ENCODE measurements at regions not wholly inside any gene's neighbourhood (a gene's known extent, or its start where the extent isn't known, plus 50 kb on each side); places are given as distances from the start of the nearest gene placed in this dataset.

- no peak for DNase-seq
These were observed 421.4 kb upstream of the B3GALT2 start for GRCh38 chr1:193607787-193608186.

- no peak for DNase-seq
These were observed 419.6 kb upstream of the B3GALT2 start for GRCh38 chr1:193606035-193606434.

GRCh38 chr1:193602705-193603104, 416.3 kb upstream of the B3GALT2 start:
- DNase-seq, result no peak

- no peak for DNase-seq
These were observed 406.9 kb upstream of the B3GALT2 start for GRCh38 chr1:193593147-193593885.

- DNase-seq, result no peak
These were observed 405.9 kb upstream of the B3GALT2 start for GRCh38 chr1:193592317-193592716.

- DNase-seq, result no peak
These were observed 403.7 kb upstream of the B3GALT2 start for GRCh38 chr1:193590102-193590501.

GRCh38 chr1:193589597-193590040, 403.2 kb upstream of the B3GALT2 start:
- no peak for DNase-seq

- DNase-seq, result no peak
These were observed 402.1 kb upstream of the B3GALT2 start for GRCh38 chr1:193588311-193589082.

GRCh38 chr1:193584731-193585239, 398.4 kb upstream of the B3GALT2 start:
- no peak for DNase-seq

GRCh38 chr1:193581341-193581740, 394.9 kb upstream of the B3GALT2 start:
- DNase-seq, result no peak

- no peak for DNase-seq
These were observed 394.0 kb upstream of the B3GALT2 start for GRCh38 chr1:193580419-193580818.

GRCh38 chr1:193579323-193579722, 392.9 kb upstream of the B3GALT2 start:
- no peak for DNase-seq

GRCh38 chr1:193574913-193575312, 388.5 kb upstream of the B3GALT2 start:
- no peak for DNase-seq

- DNase-seq, result no peak
These were observed 383.5 kb upstream of the B3GALT2 start for GRCh38 chr1:193569983-193570269.

- no peak for DNase-seq
These were observed 382.9 kb upstream of the B3GALT2 start for GRCh38 chr1:193569096-193569982.

- no peak for DNase-seq
These were observed 382.1 kb upstream of the B3GALT2 start for GRCh38 chr1:193568512-193568911.

- no peak for DNase-seq
These were observed 381.5 kb upstream of the B3GALT2 start for GRCh38 chr1:193567937-193568336.

- DNase-seq, result no peak
These were observed 380.3 kb upstream of the B3GALT2 start for GRCh38 chr1:193566735-193567134.

- no peak for DNase-seq
These were observed 379.7 kb upstream of the B3GALT2 start for GRCh38 chr1:193565971-193566577.

GRCh38 chr1:193562121-193562520, 375.7 kb upstream of the B3GALT2 start:
- no peak for DNase-seq

- peak; percentile 27 for DNase-seq
These were observed 372.1 kb upstream of the B3GALT2 start for GRCh38 chr1:193558491-193559028.

GRCh38 chr1:193555662-193556441, 369.4 kb upstream of the B3GALT2 start:
- DNase-seq, result no peak

Measured in activated effector memory CD4-positive, alpha-beta T cell treated with Interleukin-2 at 50 U/mL for 16 hours (primary cell).